SK-N-MC (cell line): ENCODE measurements at regions not wholly inside any gene's neighbourhood (a gene's known extent, or its start where the extent isn't known, plus 50 kb on each side); places are given as distances from the start of the nearest gene placed in this dataset.

Source experiments
- EZH2 ChIP-seq: fragments of 200-600 bp; sonication (generic); IDR thresholded peaks from one replicate; pipeline ENCODE4 v1.6.1; 2017; ENCODE audit warnings: antibody characterized with exemption
- POLR2AphosphoS5 ChIP-seq: IDR thresholded peaks from 2 replicates; pipeline ENCODE4 v1.6.1; 2012; ENCODE audit warnings: mild to moderate bottlenecking, low read depth, low read length, borderline replicate concordance

DNA sequence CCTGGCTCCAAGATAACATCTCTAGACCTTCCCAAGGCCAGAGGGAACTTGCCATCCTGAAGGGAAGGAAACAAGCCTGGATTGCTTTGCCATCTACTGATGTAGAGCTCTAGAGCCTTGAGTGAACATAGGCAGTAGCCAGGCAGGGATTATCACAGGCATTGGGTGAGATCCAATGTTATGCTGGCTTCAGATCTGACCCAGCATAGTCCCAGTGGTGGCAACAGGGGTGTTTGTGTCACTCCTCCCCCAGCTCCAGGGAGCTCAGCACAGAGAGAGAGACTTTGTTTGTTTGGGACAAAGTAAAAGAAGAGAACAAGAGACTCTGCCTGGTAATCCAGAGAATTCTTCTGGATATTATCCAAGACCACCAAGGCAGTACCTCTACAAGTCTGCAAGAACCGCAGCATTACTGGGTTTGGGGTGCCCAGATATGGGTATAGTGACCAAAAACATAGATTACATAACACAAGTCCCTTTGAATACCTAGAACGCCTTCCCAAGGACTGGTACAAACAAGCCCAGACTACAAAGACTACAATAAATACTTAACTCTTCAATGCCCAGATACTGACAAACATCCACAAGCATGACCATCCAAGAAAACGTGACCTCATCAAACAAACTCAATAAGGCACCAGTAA lies 137.6 kb upstream of the DAPK1 start:
- no peak for TF ChIP-seq EZH2
- no peak for TF ChIP-seq POLR2AphosphoS5
